NOMO-1 (cell line): ENCODE measurements at regions not wholly inside any gene's neighbourhood (a gene's known extent, or its start where the extent isn't known, plus 50 kb on each side); places are given as distances from the start of the nearest gene placed in this dataset.
"Not testable (repeated sequence)": the region's sequence is repeated elsewhere in the genome, so short reads cannot be mapped to it uniquely, and the experiment has no call there.

Experiments
- DNase-seq, 2 experiments: peaks; one replicate each; lab custom pipeline; 2025; ENCODE audit not compliant: unreplicated experiment in 2 of 2; lab: John Stamatoyannopoulos, UW

- no peak for DNase-seq
Observed at GRCh38 chr7:12929476-12930140, 242.2 kb downstream of the ARL4A start.

GRCh38 chr7:12930534-12930933 is 243.1 kb downstream of the ARL4A start:
- no peak for DNase-seq

GRCh38 chr7:12931465-12931864 is 244.0 kb downstream of the ARL4A start:
- not testable (repeated sequence) for DNase-seq

GRCh38 chr7:12939694-12940093 is 252.3 kb downstream of the ARL4A start:
- DNase-seq: no peak

GRCh38 chr7:12941512-12941911 is 254.1 kb downstream of the ARL4A start:
- DNase-seq: no peak

GRCh38 chr7:12942609-12943008 is 255.2 kb downstream of the ARL4A start:
- no peak for DNase-seq

GRCh38 chr7:12943781-12944180 is 256.3 kb downstream of the ARL4A start:
- DNase-seq: no peak

- DNase-seq: no peak
Observed at GRCh38 chr7:12945901-12946300, 258.5 kb downstream of the ARL4A start.

GRCh38 chr7:12947465-12947864 is 260.0 kb downstream of the ARL4A start:
- no peak for DNase-seq

- DNase-seq: no peak
Observed at GRCh38 chr7:12949060-12949931, 261.9 kb downstream of the ARL4A start.

- no peak for DNase-seq
Observed at GRCh38 chr7:12951397-12951801, 264.0 kb downstream of the ARL4A start.

GRCh38 chr7:12954380-12955033 is 267.1 kb downstream of the ARL4A start:
- no peak for DNase-seq

- DNase-seq: no peak
Observed at GRCh38 chr7:12957487-12957886, 270.1 kb downstream of the ARL4A start.

GRCh38 chr7:12961910-12962480 is 274.6 kb downstream of the ARL4A start:
- no peak for DNase-seq

GRCh38 chr7:12963435-12963834 is 276.0 kb downstream of the ARL4A start:
- DNase-seq: no peak

GRCh38 chr7:12964836-12965235 is 277.4 kb downstream of the ARL4A start:
- no peak for DNase-seq

- DNase-seq: no peak
Observed at GRCh38 chr7:12965767-12966166, 278.3 kb downstream of the ARL4A start.

GRCh38 chr7:12967322-12967721 is 279.9 kb downstream of the ARL4A start:
- DNase-seq: no peak

GRCh38 chr7:12968836-12969422 is 281.5 kb downstream of the ARL4A start:
- DNase-seq: no peak

- DNase-seq: no peak
Observed at GRCh38 chr7:12970626-12971025, 283.2 kb downstream of the ARL4A start.
